ENCODE measurements at regions not wholly inside any gene's neighbourhood (a gene's known extent, or its start where the extent isn't known, plus 50 kb on each side); places are given as distances from the start of the nearest gene placed in this dataset.

DNA sequence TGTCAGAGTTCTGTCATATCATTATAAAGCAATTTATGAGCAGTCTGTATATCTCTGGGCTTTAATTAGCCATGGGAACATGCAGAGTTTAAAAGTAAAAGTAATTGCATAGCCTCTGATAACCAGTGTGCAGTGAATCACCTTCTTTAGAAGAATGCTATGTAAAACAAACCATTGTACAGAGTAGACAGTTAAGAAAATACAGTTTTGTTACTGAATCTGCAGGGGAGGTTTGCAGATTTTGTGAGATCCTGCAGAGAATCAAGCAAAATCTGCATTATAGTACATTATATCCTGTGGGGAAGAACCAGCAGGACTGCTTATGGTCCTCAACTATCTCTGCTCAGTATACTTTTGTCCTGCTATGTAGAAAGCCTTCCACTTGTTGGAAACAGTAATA, 396.2 kb upstream of the NAALADL2 start:
- no peak for DNase-seq (ENCODE audit: low spot score)

DNA sequence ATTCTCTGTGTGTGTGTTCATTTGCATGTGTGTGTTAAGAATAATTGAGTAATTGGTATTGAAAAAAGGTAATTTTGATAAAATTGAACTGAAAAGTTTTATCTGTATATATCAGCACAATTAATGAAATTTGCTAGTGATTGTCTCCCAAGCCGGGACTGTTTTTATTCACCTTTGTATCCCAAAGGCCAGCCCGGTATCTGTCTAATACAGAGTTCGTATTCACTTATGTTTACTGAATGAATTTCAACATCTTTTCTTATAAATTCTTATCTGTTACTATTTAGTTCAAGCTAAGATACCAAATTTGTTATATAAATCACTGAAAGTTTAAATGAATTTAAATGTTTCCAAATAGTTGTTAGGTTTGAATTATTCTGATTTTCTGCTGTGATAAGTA, 394.0 kb upstream of the NAALADL2 start:
- TF ChIP-seq CTCF (IDR thresholded peaks at IDR 0.05; ENCODE audit: unreplicated experiment) = no peak
- DNase-seq (ENCODE audit: low spot score) = no peak
- peaks cover 8% of the 10 kb centered on the region for H3K4me1 Mint-ChIP-seq (ENCODE audit: unreplicated experiment)
- H3K9me3 Mint-ChIP-seq (ENCODE audit: unreplicated experiment) = no peaks in the 10 kb centered on the region
- no peak overlapping the region for H3K4me3 Mint-ChIP-seq (ENCODE audit: unreplicated experiment)
- no peaks in the 10 kb centered on the region for H3K36me3 Mint-ChIP-seq (ENCODE audit: low read depth, unreplicated experiment)
- H3K27ac Mint-ChIP-seq (ENCODE audit: unreplicated experiment) = no peak overlapping the region
- H3K27me3 Mint-ChIP-seq (ENCODE audit: unreplicated experiment) = no peaks in the 10 kb centered on the region

More for the DNA sequence above, 396.2 kb upstream of the NAALADL2 start:
- no peak overlapping the region for H3K4me3 Mint-ChIP-seq (ENCODE audit: unreplicated experiment)
- no peaks in the 10 kb centered on the region for H3K9me3 Mint-ChIP-seq (ENCODE audit: unreplicated experiment)
- no peaks in the 10 kb centered on the region for H3K36me3 Mint-ChIP-seq (ENCODE audit: low read depth, unreplicated experiment)
- TF ChIP-seq CTCF (IDR thresholded peaks at IDR 0.05; ENCODE audit: unreplicated experiment) = no peak
- peaks cover 8% of the 10 kb centered on the region for H3K4me1 Mint-ChIP-seq (ENCODE audit: unreplicated experiment)
- no peak overlapping the region for H3K27ac Mint-ChIP-seq (ENCODE audit: unreplicated experiment)
- H3K27me3 Mint-ChIP-seq (ENCODE audit: unreplicated experiment) = no peaks in the 10 kb centered on the region

DNA sequence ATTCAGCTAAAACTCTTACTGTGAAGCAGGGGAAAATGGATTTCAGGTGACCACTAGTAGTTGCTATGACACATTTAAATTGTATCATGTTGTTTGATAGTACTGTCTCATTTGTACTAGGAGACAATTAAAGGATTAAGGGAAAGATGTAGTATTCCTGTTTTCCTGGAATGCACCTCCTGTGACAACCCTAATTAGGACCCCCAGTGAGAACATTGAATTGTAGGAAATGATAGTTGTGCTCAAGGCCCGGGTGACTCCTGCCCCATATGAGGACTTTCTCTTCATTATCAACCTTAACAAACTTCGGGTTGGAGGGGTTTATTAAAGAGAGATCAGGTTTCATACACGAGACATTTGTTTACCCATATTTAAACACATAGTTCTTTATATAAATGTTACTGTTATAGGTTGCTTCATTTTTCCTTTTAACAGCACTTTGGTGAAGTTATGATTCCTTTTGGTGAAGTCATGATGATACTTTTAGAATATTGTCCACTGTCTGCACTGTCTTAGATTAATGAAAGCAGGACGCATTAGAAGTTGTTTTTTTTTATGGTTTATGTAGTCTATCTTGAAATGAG, 392.6 kb upstream of the NAALADL2 start:
- DNase-seq (ENCODE audit: low spot score) = no peak
- no peak overlapping the region for H3K27ac Mint-ChIP-seq (ENCODE audit: unreplicated experiment)
- no peaks in the 10 kb centered on the region for H3K36me3 Mint-ChIP-seq (ENCODE audit: low read depth, unreplicated experiment)
- no peak overlapping the region for H3K4me3 Mint-ChIP-seq (ENCODE audit: unreplicated experiment)
- no peaks in the 10 kb centered on the region for H3K9me3 Mint-ChIP-seq (ENCODE audit: unreplicated experiment)
- H3K4me1 Mint-ChIP-seq (ENCODE audit: unreplicated experiment) = peaks cover 8% of the 10 kb centered on the region
- no peak for TF ChIP-seq CTCF (IDR thresholded peaks at IDR 0.05; ENCODE audit: unreplicated experiment)
- H3K27me3 Mint-ChIP-seq (ENCODE audit: unreplicated experiment) = no peaks in the 10 kb centered on the region

DNA sequence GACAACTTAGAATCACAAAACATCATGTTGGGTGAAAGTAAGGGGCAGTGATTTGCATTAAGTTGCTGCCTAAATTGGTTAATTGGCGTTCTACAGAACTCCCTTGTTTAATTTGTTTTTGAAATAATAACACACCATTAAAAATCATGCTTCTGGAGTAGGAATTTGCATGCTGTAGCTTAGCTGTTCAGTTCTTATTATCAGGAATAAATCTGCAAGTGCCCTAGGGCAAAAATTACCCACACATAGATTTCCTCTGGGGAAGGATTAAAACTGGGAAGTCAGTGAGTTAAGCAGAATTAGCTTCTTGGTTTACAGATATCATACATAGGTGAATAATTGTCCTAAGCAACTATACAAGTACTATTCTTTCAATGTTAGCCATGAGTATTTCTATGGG, 381.6 kb upstream of the NAALADL2 start:
- Mint-ChIP-seq H3K4me1 (ENCODE audit: unreplicated experiment) (peaks cover 4% of the 10 kb centered on the region), H3K27ac (ENCODE audit: unreplicated experiment) (no peak overlapping the region), H3K36me3 (ENCODE audit: low read depth, unreplicated experiment) (no peaks in the 10 kb centered on the region), H3K27me3 (ENCODE audit: unreplicated experiment) (no peaks in the 10 kb centered on the region), H3K9me3 (ENCODE audit: unreplicated experiment) (no peaks in the 10 kb centered on the region), H3K4me3 (ENCODE audit: unreplicated experiment) (no peak overlapping the region)
- TF ChIP-seq CTCF (IDR thresholded peaks at IDR 0.05; ENCODE audit: unreplicated experiment) = no peak
- no peak for DNase-seq (ENCODE audit: low spot score)

- no peak for DNase-seq (ENCODE audit: low spot score)
- Mint-ChIP-seq H3K27me3 (ENCODE audit: unreplicated experiment) (no peaks in the 10 kb centered on the region), H3K4me3 (ENCODE audit: unreplicated experiment) (no peak overlapping the region), H3K4me1 (ENCODE audit: unreplicated experiment) (no peaks in the 10 kb centered on the region), H3K9me3 (ENCODE audit: unreplicated experiment) (no peaks in the 10 kb centered on the region), H3K36me3 (ENCODE audit: low read depth, unreplicated experiment) (no peaks in the 10 kb centered on the region), H3K27ac (ENCODE audit: unreplicated experiment) (no peak overlapping the region)
- no peak for TF ChIP-seq CTCF (IDR thresholded peaks at IDR 0.05; ENCODE audit: unreplicated experiment)
These were observed 378.4 kb upstream of the NAALADL2 start for GRCh38 chr3:174480767-174481166.

Measured in endothelial cell (in vitro differentiated cells).